A673 (cell line): ENCODE measurements at regions not wholly inside any gene's neighbourhood (a gene's known extent, or its start where the extent isn't known, plus 50 kb on each side); places are given as distances from the start of the nearest gene placed in this dataset.

Experiments used
- EZH2 ChIP-seq: fragments of 200-600 bp; sonication (generic); IDR thresholded peaks from 2 replicates; pipeline ENCODE4 v1.6.1; 2017; ENCODE audit warnings: borderline replicate concordance, low read depth, mild to moderate bottlenecking, mixed read lengths, antibody characterized with exemption, low read length; ENCODE audit not compliant: poor library complexity, severe bottlenecking
- TF ChIP-seq, protein P1 (sequence below): fragments of 300-800, 200-600 bp; sonication (generic); conservative IDR thresholded peaks from 2 replicates; pipeline ENCODE4 v1.5.1; 2017; ENCODE audit warnings: low read depth, mild to moderate bottlenecking, antibody characterized with exemption, low read length, moderate library complexity, mixed read lengths

- TF ChIP-seq, protein P1, sequence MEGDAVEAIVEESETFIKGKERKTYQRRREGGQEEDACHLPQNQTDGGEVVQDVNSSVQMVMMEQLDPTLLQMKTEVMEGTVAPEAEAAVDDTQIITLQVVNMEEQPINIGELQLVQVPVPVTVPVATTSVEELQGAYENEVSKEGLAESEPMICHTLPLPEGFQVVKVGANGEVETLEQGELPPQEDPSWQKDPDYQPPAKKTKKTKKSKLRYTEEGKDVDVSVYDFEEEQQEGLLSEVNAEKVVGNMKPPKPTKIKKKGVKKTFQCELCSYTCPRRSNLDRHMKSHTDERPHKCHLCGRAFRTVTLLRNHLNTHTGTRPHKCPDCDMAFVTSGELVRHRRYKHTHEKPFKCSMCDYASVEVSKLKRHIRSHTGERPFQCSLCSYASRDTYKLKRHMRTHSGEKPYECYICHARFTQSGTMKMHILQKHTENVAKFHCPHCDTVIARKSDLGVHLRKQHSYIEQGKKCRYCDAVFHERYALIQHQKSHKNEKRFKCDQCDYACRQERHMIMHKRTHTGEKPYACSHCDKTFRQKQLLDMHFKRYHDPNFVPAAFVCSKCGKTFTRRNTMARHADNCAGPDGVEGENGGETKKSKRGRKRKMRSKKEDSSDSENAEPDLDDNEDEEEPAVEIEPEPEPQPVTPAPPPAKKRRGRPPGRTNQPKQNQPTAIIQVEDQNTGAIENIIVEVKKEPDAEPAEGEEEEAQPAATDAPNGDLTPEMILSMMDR, result no peak
- no peak for TF ChIP-seq EZH2
Observed at GRCh38 chr11:129681344-129682114, 134.1 kb upstream of the TMEM45B start.
